Lower lobe of right lung (tissue), 2 donors: ENCODE measurements at regions not wholly inside any gene's neighbourhood (a gene's known extent, or its start where the extent isn't known, plus 50 kb on each side); places are given as distances from the start of the nearest gene placed in this dataset.

Source experiments
- ATAC-seq, 2 donors: fragments of 200-7000 bp; cut with Tn5 transposase; one replicate each; pipeline ENCODE4 v1.9.1; 2020 to 2022; ENCODE audit warnings: mild to moderate bottlenecking in 2 of 2, moderate library complexity in 2 of 2
- DNase-seq: peaks from one replicate; pipeline ENCODE4 v3.0.0-alpha.2; 2020
- H3K27ac ChIP-seq: fragments of 200-600 bp; one replicate; pipeline ENCODE4 v1.8.0; 2022
- H3K27me3 ChIP-seq: fragments of 200-600 bp; one replicate; pipeline ENCODE4 v1.8.0; 2022; ENCODE audit warnings: low read depth
- H3K36me3 ChIP-seq: fragments of 200-600 bp; one replicate; pipeline ENCODE4 v1.8.0; 2022; ENCODE audit warnings: mild to moderate bottlenecking
- H3K4me1 ChIP-seq: fragments of 200-600 bp; one replicate; pipeline ENCODE4 v1.8.0; 2022
- H3K4me3 ChIP-seq: fragments of 200-600 bp; one replicate; pipeline ENCODE4 v1.8.0; 2022; ENCODE audit warnings: mild to moderate bottlenecking
- H3K9me3 ChIP-seq: fragments of 200-600 bp; one replicate; pipeline ENCODE4 v1.8.0; 2022
- intact Hi-C: fragments of 100-400 bp; cut with DNase I; formaldehyde crosslinking; loops from one replicate; pipeline ENCODE4 v1.11.0; 2022
- TF ChIP-seq, protein P1 (sequence below): fragments of 200-600 bp; IDR thresholded peaks from one replicate; pipeline ENCODE4 v1.8.0; 2022; ENCODE audit warnings: antibody characterized with exemption, mild to moderate bottlenecking
- donor health status: DM: no; HTN: yes; CAD: no; lungs with severe emphysema.

DNA sequence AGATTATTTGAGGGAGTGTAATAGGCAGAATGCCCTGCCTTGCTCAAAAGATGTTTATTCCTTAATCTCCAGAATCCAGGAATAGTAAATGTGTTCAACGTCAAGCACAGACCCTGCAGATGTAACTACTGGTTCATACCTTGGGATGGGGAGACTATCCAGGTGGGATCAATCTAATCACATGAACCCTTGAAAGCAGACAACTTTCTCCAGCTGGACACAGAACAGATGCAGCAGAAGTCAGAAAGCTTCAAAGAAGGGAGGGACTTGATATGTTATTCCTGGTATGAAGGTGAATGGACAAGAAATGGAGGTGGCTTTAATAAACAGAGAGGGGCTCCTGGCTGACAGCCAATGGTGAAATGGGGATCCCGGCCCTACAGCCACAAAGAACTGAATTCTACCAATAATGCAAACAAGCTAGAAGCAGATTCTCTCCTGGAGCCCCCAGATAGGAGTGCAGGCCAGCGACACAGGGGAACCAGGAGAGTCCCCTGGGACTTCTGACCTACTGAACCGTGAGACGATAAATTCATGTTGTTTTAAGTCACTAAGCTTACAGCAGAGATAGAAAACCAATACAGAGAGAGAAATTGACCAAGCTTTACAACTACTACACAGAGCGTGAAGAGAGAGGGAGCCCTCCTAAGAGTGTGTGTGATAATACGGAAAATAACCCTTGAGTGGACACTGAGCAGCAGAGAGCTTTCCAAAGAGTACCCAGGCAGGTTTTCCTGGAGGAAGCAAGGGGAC, 133.5 kb upstream of the TMEM132C start:
- H3K27me3 ChIP-seq: no peaks in the 10 kb centered on the region
- no peaks in the 10 kb centered on the region for H3K9me3 ChIP-seq
- H3K27ac ChIP-seq: no peak overlapping the region
- TF ChIP-seq, protein P1, sequence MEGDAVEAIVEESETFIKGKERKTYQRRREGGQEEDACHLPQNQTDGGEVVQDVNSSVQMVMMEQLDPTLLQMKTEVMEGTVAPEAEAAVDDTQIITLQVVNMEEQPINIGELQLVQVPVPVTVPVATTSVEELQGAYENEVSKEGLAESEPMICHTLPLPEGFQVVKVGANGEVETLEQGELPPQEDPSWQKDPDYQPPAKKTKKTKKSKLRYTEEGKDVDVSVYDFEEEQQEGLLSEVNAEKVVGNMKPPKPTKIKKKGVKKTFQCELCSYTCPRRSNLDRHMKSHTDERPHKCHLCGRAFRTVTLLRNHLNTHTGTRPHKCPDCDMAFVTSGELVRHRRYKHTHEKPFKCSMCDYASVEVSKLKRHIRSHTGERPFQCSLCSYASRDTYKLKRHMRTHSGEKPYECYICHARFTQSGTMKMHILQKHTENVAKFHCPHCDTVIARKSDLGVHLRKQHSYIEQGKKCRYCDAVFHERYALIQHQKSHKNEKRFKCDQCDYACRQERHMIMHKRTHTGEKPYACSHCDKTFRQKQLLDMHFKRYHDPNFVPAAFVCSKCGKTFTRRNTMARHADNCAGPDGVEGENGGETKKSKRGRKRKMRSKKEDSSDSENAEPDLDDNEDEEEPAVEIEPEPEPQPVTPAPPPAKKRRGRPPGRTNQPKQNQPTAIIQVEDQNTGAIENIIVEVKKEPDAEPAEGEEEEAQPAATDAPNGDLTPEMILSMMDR: no peak
- ATAC-seq: no peak
- intact Hi-C loops: no loop called here
- no peaks in the 10 kb centered on the region for H3K36me3 ChIP-seq
- no peaks in the 10 kb centered on the region for H3K4me1 ChIP-seq
- no peak overlapping the region for H3K4me3 ChIP-seq
- no peak for DNase-seq

DNA sequence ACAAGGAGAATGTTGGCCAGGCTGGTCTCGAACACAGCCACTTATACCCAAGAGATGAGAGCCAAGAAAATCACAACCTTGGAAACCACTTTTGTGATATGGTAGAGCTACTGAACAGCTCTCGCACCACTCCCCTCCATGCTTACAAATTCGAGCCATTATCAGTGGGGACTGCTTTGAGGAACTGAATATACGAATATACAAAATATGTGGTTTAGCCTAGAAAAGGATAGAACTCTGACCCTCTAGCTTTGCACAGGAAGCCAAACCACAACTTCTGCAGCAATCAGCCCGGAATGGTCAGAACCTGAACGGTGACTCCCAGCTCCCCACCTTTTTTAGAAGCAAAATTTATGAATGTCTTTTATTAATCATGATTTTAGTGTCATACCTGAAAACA, 129.8 kb upstream of the TMEM132C start:
- Histone ChIP-seq H3K27me3 (no peaks in the 10 kb centered on the region), H3K36me3 (no peaks in the 10 kb centered on the region), H3K4me3 (no peak overlapping the region), H3K27ac (no peak overlapping the region), H3K9me3 (no peaks in the 10 kb centered on the region), H3K4me1 (no peaks in the 10 kb centered on the region)
- TF ChIP-seq, protein P1: no peak
- intact Hi-C loops: no loop called here
- ATAC-seq (no peak), DNase-seq (no peak)

GRCh38 chr12:128138125-128138524, 128.8 kb upstream of the TMEM132C start:
- Histone ChIP-seq H3K9me3 (no peaks in the 10 kb centered on the region), H3K27me3 (no peaks in the 10 kb centered on the region), H3K4me3 (no peak overlapping the region), H3K4me1 (no peaks in the 10 kb centered on the region), H3K27ac (no peak overlapping the region), H3K36me3 (no peaks in the 10 kb centered on the region)
- DNase-seq (no peak), ATAC-seq (no peak)
- intact Hi-C loops: no loop called here
- TF ChIP-seq, protein P1: no peak

GRCh38 chr12:128140551-128140950, 126.4 kb upstream of the TMEM132C start:
- intact Hi-C loops: no loop called here
- Histone ChIP-seq H3K27ac (no peak overlapping the region), H3K4me1 (no peaks in the 10 kb centered on the region), H3K36me3 (no peaks in the 10 kb centered on the region), H3K9me3 (no peaks in the 10 kb centered on the region), H3K4me3 (no peak overlapping the region), H3K27me3 (no peaks in the 10 kb centered on the region)
- no peak for DNase-seq
- no peak for ATAC-seq
- TF ChIP-seq, protein P1: no peak

GRCh38 chr12:128150961-128151360, 116.0 kb upstream of the TMEM132C start:
- TF ChIP-seq, protein P1: no peak
- H3K27me3 ChIP-seq: no peaks in the 10 kb centered on the region
- no peaks in the 10 kb centered on the region for H3K4me1 ChIP-seq
- no peak for DNase-seq
- no peak overlapping the region for H3K27ac ChIP-seq
- no peak for ATAC-seq
- H3K36me3 ChIP-seq: no peaks in the 10 kb centered on the region
- intact Hi-C loops: no loop called here
- H3K4me3 ChIP-seq: no peak overlapping the region
- no peaks in the 10 kb centered on the region for H3K9me3 ChIP-seq
